Caki2 (cell line): ENCODE measurements at regions not wholly inside any gene's neighbourhood (a gene's known extent, or its start where the extent isn't known, plus 50 kb on each side); places are given as distances from the start of the nearest gene placed in this dataset.

Experiments
- DNase-seq: peaks from one replicate; pipeline ENCODE4 v3.0.0-alpha.2; 2015; ENCODE audit warnings: low read depth
- in situ Hi-C: cut with HindIII; loops from 2 replicates; pipeline ENCODE4 v1.10.0; 2016; ENCODE audit warnings: low sequenced_read_pairs, low pct_unique_long_range_greater_than_20kb, mixed read lengths

- DNase-seq, result no peak
- in situ Hi-C loops, result no loop called here
These were observed 333.1 kb downstream of the KCNRG start for GRCh38 chr13:50348371-50348770.

DNA sequence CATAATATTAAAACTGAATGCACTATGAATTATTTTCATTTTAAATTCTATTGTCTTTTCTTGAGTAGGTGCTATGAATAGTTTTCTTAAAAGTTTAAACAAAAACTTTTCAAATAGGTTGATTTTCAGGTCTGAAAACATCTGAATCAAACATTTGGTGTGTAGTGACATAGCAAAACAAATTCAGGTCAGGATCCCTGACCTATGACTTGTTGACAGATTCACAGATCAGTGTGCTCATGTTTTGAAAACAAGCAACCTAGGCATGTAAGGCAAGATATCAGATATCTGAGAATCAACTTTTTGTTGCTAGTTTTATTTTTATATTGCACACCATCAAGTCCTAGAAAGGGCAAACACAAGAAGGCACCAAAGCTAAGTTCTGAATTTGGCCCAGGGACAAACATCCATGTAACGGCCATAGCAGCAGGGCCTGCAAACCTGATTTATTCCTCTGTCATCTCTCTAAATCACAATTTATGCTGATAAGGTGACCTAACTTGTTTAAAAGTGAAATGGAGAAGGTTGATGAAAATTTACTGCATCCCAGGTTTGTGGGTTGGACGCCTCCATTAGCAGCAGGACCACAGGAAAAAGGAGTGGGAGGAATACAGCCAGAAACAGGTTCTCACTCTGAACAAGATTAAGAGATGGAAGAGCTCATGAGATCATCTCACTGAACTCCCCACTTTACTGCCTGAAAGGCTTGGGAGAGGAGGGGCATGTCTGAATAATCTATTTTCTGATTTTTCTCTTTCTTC is 337.7 kb downstream of the KCNRG start:
- in situ Hi-C loops, result no loop called here
- no peak for DNase-seq

GRCh38 chr13:50353651-50354415 is 338.6 kb downstream of the KCNRG start:
- in situ Hi-C loops, result no loop called here
- DNase-seq, result no peak

- DNase-seq, result no peak
- in situ Hi-C loops, result no loop called here
These were observed 340.6 kb downstream of the KCNRG start for GRCh38 chr13:50355797-50356196.

GRCh38 chr13:50357136-50357535 is 341.9 kb downstream of the KCNRG start:
- DNase-seq, result no peak
- in situ Hi-C loops, result no loop called here

GRCh38 chr13:50357586-50358118 is 342.4 kb downstream of the KCNRG start:
- peak; percentile 46 for DNase-seq
- in situ Hi-C loops, result no loop called here

- in situ Hi-C loops, result no loop called here
- DNase-seq, result no peak
These were observed 343.2 kb downstream of the KCNRG start for GRCh38 chr13:50358231-50359040.

DNA sequence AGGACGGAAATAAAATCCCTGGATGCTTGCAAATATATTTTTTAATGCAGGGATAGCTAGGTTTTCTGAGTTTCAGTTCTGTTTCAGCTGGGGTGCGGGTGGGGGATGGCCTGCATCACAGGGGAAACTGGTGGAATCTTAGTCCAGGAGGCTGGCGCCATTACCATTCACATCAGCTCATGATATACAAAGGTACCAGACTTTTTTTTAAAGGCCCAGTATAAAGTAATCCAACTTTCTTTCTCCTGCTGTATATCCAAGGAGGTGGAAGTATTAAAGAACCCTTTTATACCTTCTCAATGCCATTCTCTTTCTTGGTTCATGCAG is 343.8 kb downstream of the KCNRG start:
- no peak for DNase-seq
- in situ Hi-C loops, result no loop called here

DNA sequence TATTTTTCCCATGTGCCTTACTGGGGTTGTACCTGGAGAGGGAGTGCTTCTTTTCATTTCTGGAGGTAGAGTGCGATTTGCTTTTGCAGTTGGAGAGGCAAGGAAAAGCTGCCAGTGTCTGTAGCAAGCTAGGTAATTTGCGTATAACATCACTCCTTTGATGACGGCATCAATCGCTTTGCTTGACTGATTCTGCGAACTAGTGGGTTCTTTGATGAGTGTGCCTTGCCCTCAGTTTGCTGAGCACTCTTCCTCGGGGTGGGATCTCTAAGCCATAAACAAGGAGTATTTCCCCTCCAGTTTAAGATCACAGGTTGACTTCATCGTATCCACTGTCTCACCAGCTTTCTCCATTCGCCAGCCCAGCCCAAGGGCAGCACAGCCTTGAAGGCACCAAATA is 344.5 kb downstream of the KCNRG start:
- DNase-seq, result no peak
- in situ Hi-C loops, result no loop called here

- in situ Hi-C loops, result no loop called here
- no peak for DNase-seq
These were observed 345.4 kb downstream of the KCNRG start for GRCh38 chr13:50360637-50361036.

DNA sequence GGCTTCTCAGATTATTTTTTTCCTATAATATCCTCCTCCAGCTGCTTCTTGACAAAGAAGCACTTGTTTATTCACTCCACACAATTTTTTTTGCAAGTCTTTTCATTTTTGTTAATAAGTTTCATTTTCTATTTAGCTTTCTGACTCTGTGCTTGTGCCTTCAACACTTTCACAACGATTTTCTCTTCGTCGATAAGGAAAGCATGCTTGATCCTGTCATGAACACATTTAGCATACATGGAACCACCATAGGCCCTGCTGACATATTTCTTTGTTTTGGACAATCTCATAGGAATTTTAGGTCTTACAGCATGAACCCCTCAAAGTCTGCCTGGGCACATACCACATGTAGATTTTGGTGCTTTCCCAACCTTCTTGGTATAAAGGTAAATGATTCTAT is 346.0 kb downstream of the KCNRG start:
- no peak for DNase-seq
- in situ Hi-C loops, result no loop called here

- in situ Hi-C loops, result no loop called here
- DNase-seq, result peak; percentile 66
These were observed 350.5 kb downstream of the KCNRG start for GRCh38 chr13:50365408-50366391.

DNA sequence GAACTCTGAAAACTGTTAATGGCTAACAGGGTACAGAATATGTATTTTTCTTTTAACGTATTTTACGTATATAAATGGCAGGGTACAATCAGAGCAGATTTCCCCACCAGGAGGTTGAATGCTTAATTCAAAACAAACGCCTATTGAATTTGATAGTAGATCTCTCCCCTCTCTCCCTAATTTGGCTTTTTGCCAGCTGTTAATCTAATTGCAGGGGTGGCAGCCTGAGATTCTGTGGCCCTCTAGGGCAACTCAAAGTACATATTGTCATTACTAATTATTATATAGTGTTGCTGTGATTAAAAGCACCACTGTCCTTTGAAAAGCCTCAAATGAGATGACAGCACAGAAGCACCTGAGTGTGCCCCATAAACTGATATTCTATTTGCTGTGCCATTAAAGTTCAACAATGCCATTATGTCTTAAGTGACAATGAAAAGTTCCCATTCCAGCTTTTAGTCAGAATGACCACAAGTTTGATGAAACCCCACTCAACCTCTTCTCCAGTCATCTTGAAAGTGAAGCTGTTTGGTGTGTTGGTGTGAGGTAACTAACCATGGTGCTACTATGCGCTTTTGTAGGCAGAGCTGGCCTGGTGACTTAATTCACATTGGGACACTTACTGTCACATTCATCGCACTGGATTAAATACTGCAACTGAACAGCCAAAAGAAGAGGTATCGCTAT is 351.4 kb downstream of the KCNRG start:
- in situ Hi-C loops, result no loop called here
- DNase-seq, result no peak

DNA sequence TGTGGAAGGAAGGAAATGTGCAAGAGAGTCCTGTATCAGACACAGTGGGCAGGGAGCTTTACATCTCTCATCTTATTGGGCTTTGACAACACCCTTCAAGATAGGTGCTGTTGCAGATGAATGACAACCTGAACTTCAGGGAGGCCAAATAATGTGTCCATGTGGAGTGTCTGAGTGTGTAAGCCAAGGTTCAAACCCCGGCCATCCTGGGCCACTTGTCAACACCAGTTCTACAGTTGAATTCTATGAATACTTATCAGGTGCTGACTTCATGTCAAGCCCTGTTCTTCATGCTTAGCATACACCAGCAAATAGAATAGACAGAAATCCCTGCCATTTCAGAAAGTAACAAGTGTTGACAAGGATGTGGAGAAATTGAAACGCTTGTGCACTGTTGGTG is 354.4 kb downstream of the KCNRG start:
- in situ Hi-C loops, result no loop called here
- no peak for DNase-seq

DNA sequence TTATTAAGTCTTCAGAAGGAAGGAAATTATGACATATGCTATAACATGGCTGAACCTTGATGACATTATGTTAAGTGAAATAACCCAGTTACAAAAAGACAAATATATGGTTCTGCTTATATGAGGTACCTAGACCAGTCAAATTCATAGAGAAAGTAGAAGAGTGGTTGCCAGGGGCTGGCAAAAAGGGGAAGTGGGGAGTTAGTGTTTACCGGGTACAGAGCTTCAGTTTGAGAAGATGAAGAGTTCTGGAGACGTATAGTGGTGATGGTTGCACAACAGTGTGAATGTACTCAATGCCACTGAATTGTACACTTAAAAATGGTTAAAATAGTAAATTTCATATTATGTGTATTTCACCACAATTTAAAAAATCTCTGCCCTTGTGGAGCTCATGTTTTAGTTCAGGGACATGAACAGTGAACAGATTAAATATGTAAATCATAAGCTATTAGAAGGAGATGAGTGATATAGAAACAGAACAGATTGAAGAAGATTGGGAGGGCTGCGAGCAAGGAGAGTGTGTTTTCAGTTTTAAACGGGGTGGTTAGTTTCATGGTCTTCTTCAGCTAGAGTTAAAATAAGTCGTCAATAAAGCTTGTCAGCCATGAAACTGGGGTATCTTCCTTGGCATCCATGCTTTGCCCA is 355.2 kb downstream of the KCNRG start:
- no peak for DNase-seq
- in situ Hi-C loops, result no loop called here

- in situ Hi-C loops, result no loop called here
- DNase-seq, result no peak
These were observed 359.3 kb downstream of the KCNRG start for GRCh38 chr13:50374517-50374916.

DNA sequence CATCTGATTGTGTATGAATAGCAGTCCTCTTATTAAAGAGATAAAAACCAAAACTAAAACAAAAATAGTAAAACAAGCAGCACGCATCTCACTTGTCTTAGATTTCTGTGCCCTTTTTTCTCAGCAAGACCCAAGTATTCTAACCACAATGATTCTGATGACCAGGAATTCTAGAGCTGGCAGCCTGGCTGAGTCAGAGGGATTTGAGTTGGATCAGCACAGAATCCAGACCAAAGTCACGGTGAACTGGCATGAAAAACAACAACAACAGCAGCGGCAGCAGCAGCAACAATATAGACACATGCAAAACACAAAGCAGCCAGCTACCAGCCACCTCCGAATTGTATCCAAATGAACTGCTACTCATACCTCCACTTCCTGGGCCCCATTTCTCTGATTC is 360.5 kb downstream of the KCNRG start:
- in situ Hi-C loops, result no loop called here

More for the DNA sequence above, 360.5 kb downstream of the KCNRG start:
- DNase-seq, result no peak
